DND-41 (cell line): ENCODE measurements at regions not wholly inside any gene's neighbourhood (a gene's known extent, or its start where the extent isn't known, plus 50 kb on each side); places are given as distances from the start of the nearest gene placed in this dataset.

Source experiments
- ATAC-seq: fragments of 200-7000 bp; cut with Tn5 transposase; 3 replicates; pipeline ENCODE4 v1.9.1; 2021; ENCODE audit warnings: low read depth; ENCODE audit not compliant: insufficient read depth
- DNase-seq: peaks from one replicate; pipeline ENCODE4 v3.0.0-alpha.2; 2020
- H2AFZ ChIP-seq: 2 replicates; pipeline ENCODE4 v1.6.0; 2012; ENCODE audit warnings: low read depth, low read length
- H3K27ac ChIP-seq: 2 replicates; pipeline ENCODE4 v1.5.1; 2012; ENCODE audit warnings: low read length, inconsistent platforms
- H3K27me3 ChIP-seq: fragments of 200-600 bp; sonication (generic); 2 replicates; pipeline ENCODE4 v1.6.0; 2012; ENCODE audit warnings: low read length, mild to moderate bottlenecking, inconsistent platforms; ENCODE audit not compliant: insufficient read depth, poor library complexity
- H3K36me3 ChIP-seq: 2 replicates; pipeline ENCODE4 v1.5.1; 2012; ENCODE audit warnings: low read length, inconsistent platforms; ENCODE audit not compliant: insufficient read depth
- H3K4me1 ChIP-seq: 2 replicates; pipeline ENCODE4 v1.5.1; 2012; ENCODE audit warnings: mild to moderate bottlenecking, low read length; ENCODE audit not compliant: insufficient read depth
- H3K4me2 ChIP-seq: 2 replicates; pipeline ENCODE4 v1.6.0; 2012; ENCODE audit warnings: mild to moderate bottlenecking, moderate library complexity, low read length, inconsistent platforms; ENCODE audit not compliant: insufficient read depth
- H3K4me3 ChIP-seq, 2 experiments: fragments of 200-600 bp in 1 of 2; shearing (Covaris generic) in 1 of 2; 2 replicates each; pipeline ENCODE4 v1.5.1; 2012 to 2016; ENCODE audit warnings: inconsistent platforms in 2 of 2, low read length in 2 of 2, mild to moderate bottlenecking in 2 of 2, low read depth in 1 of 2, moderate library complexity in 1 of 2
- H3K79me2 ChIP-seq: 2 replicates; pipeline ENCODE4 v1.6.0; 2012; ENCODE audit warnings: low read length, inconsistent platforms; ENCODE audit not compliant: insufficient read depth
- H3K9ac ChIP-seq: 2 replicates; pipeline ENCODE4 v1.6.0; 2012; ENCODE audit warnings: low read depth, mild to moderate bottlenecking, inconsistent platforms, low read length, moderate library complexity
- H3K9me3 ChIP-seq: 2 replicates; pipeline ENCODE4 v1.5.1; 2012; ENCODE audit warnings: low read length, moderate library complexity, mild to moderate bottlenecking, inconsistent platforms; ENCODE audit not compliant: insufficient read depth, severe bottlenecking
- H4K20me1 ChIP-seq: 2 replicates; pipeline ENCODE4 v1.6.0; 2012; ENCODE audit warnings: low read length; ENCODE audit not compliant: insufficient read depth
- EZH2 ChIP-seq: IDR thresholded peaks from 3 replicates; pipeline ENCODE4 v1.6.1; 2012; ENCODE audit warnings: borderline replicate concordance, low read depth, mild to moderate bottlenecking, moderate library complexity, low read length, inconsistent platforms; ENCODE audit not compliant: severe bottlenecking
- TF ChIP-seq, protein P1 (sequence below): IDR thresholded peaks from 2 replicates; pipeline ENCODE4 v1.5.1; 2012; ENCODE audit warnings: borderline replicate concordance, low read length, moderate library complexity, mild to moderate bottlenecking; ENCODE audit not compliant: poor library complexity, severe bottlenecking; ENCODE audit errors: extremely low read depth

DNA sequence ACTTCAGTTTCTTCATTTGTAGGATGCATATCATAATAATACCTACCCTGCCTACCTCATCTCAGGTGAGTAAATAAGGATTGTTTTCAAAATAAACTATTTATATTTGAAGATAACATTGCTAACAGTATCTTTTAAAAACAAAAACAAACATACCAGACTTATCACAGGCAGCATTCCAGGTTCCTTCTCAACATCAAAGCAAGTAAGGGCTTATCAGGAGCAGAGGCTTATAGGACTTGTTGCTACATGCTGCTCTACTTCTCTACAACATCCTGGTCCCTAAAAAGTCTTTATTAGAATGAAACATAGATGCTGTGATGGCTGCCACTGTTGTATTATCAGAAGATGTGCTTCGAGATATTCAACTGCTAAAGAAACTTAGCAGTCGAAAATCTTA is 149.2 kb upstream of the PRDM1 start:
- Histone ChIP-seq H3K36me3 (no peaks in the 10 kb centered on the region), H3K9me3 (no peaks in the 10 kb centered on the region), H3K4me2 (no peak overlapping the region), H3K4me1 (peaks cover 6% of the 10 kb centered on the region), H2AFZ (no peak overlapping the region), H3K4me3 (no peak overlapping the region), H3K27me3 (no peaks in the 10 kb centered on the region), H4K20me1 (no peaks in the 10 kb centered on the region), H3K79me2 (no peaks in the 10 kb centered on the region), H3K9ac (no peak overlapping the region), H3K27ac (no peak overlapping the region)
- TF ChIP-seq EZH2 = no peak
- TF ChIP-seq, protein P1, sequence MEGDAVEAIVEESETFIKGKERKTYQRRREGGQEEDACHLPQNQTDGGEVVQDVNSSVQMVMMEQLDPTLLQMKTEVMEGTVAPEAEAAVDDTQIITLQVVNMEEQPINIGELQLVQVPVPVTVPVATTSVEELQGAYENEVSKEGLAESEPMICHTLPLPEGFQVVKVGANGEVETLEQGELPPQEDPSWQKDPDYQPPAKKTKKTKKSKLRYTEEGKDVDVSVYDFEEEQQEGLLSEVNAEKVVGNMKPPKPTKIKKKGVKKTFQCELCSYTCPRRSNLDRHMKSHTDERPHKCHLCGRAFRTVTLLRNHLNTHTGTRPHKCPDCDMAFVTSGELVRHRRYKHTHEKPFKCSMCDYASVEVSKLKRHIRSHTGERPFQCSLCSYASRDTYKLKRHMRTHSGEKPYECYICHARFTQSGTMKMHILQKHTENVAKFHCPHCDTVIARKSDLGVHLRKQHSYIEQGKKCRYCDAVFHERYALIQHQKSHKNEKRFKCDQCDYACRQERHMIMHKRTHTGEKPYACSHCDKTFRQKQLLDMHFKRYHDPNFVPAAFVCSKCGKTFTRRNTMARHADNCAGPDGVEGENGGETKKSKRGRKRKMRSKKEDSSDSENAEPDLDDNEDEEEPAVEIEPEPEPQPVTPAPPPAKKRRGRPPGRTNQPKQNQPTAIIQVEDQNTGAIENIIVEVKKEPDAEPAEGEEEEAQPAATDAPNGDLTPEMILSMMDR = no peak
- no peak for ATAC-seq
- DNase-seq = no peak

DNA sequence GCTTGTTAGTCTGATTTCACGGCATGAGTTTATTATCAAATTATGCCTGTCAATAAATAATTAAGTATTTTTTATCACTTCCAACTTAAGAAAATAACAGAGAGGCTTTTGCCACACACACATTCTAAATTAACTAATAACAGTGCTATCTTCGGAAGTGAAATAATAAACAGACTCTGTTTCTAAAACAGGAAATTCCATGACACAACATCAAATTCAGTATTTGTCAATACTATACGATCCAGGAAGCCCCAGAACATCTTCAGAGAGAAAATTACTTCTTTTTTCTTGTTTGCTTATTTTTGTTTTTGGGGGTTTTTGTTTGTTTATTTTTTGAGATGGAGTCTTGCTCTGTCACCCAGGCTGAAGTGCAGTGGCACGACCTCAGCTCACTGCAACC is 150.7 kb upstream of the PRDM1 start:
- H3K27ac ChIP-seq = no peak overlapping the region
- no peak overlapping the region for H3K4me3 ChIP-seq
- no peak overlapping the region for H3K9ac ChIP-seq
- peaks cover 6% of the 10 kb centered on the region for H3K4me1 ChIP-seq
- ATAC-seq = no peak
- H3K4me2 ChIP-seq = no peak overlapping the region
- H3K36me3 ChIP-seq = no peaks in the 10 kb centered on the region
- no peak for DNase-seq
- H2AFZ ChIP-seq = no peak overlapping the region
- no peaks in the 10 kb centered on the region for H3K9me3 ChIP-seq
- no peaks in the 10 kb centered on the region for H4K20me1 ChIP-seq
- H3K79me2 ChIP-seq = no peaks in the 10 kb centered on the region
- H3K27me3 ChIP-seq = no peaks in the 10 kb centered on the region
- no peak for TF ChIP-seq EZH2
- TF ChIP-seq, protein P1 = no peak

DNA sequence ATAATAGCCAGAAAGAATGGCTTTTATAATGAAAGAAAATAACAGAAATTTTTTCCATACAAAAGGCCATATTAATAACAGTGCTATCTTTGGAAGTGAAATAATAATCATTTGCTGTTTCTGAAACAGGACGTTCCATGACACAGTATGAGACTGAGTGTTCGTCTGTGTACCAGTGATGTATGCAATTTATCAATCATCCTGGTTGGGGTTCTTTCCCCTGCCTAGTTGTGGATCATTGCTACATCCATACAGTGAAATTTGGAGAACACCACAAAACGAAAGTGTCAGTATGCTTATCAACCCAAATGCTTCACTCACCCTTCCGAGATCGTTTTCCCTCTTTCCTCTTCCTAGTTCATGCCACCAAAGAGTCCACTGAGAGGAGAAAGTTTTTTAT is 151.4 kb upstream of the PRDM1 start:
- H3K9ac ChIP-seq = no peak overlapping the region
- ATAC-seq (no peak), DNase-seq (no peak)
- H2AFZ ChIP-seq = no peak overlapping the region
- no peaks in the 10 kb centered on the region for H4K20me1 ChIP-seq
- H3K27ac ChIP-seq = no peak overlapping the region
- no peak overlapping the region for H3K4me3 ChIP-seq
- no peaks in the 10 kb centered on the region for H3K27me3 ChIP-seq
- H3K79me2 ChIP-seq = no peaks in the 10 kb centered on the region
- H3K36me3 ChIP-seq = no peaks in the 10 kb centered on the region
- peaks cover 6% of the 10 kb centered on the region for H3K4me1 ChIP-seq
- TF ChIP-seq, protein P1 = no peak
- TF ChIP-seq EZH2 = no peak
- H3K4me2 ChIP-seq = no peak overlapping the region
- H3K9me3 ChIP-seq = no peaks in the 10 kb centered on the region

DNA sequence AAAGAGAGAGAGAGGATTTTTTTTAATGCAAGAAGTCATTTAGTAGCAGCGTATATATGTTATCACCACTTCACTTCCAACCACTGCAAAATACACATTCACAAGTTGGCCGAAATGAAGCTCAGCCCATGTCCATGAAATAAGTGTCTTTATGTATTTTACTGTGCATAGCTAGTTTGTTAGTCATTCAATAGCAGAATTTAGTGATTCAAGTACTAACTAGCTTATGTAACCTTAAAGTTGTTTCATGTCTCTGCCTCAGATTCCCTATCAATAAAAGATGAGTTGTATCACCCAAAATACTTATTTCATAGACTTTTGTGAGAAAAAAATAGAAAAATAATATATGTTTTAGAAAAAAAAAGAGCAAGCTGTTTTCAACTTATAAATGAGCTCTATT is 153.7 kb upstream of the PRDM1 start:
- H3K4me2 ChIP-seq = no peak overlapping the region
- no peaks in the 10 kb centered on the region for H3K79me2 ChIP-seq
- no peak overlapping the region for H2AFZ ChIP-seq
- no peaks in the 10 kb centered on the region for H4K20me1 ChIP-seq
- H3K4me1 ChIP-seq = no peaks in the 10 kb centered on the region
- no peak for ATAC-seq
- no peak overlapping the region for H3K4me3 ChIP-seq
- TF ChIP-seq EZH2 = no peak
- TF ChIP-seq, protein P1 = no peak
- no peaks in the 10 kb centered on the region for H3K27me3 ChIP-seq
- H3K27ac ChIP-seq = no peak overlapping the region
- no peaks in the 10 kb centered on the region for H3K36me3 ChIP-seq
- no peak for DNase-seq
- H3K9me3 ChIP-seq = no peaks in the 10 kb centered on the region
- H3K9ac ChIP-seq = no peak overlapping the region
